ENCODE measurements at regions not wholly inside any gene's neighbourhood (a gene's known extent, or its start where the extent isn't known, plus 50 kb on each side); places are given as distances from the start of the nearest gene placed in this dataset.

- Histone ChIP-seq H3K27me3 (no peaks in the 10 kb centered on the region), H3K4me1 (no peaks in the 10 kb centered on the region), H3K36me3 (no peaks in the 10 kb centered on the region), H3K4me3 (no peak overlapping the region), H3K9me3 (no peaks in the 10 kb centered on the region), H3K27ac (no peak overlapping the region)
- DNase-seq: no peak
- no peak for TF ChIP-seq POLR2A (IDR thresholded peaks at IDR 0.05)
- intact Hi-C loops (cut with DNase I; ENCODE audit: low total_unique reads): no loop called here
- WGBS, 5 donors: 71 to 91% (median 86%) methylated on average over 2 of the region's 2 CpGs
These were observed 256.8 kb upstream of the CXXC4 start for GRCh38 chr4:104751468-104751867.

GRCh38 chr4:104752337-104752736, 257.6 kb upstream of the CXXC4 start:
- intact Hi-C loops (cut with DNase I; ENCODE audit: low total_unique reads): no loop called here
- Histone ChIP-seq H3K4me1 (no peaks in the 10 kb centered on the region), H3K36me3 (no peaks in the 10 kb centered on the region), H3K4me3 (no peak overlapping the region), H3K9me3 (no peaks in the 10 kb centered on the region), H3K27ac (no peak overlapping the region), H3K27me3 (no peaks in the 10 kb centered on the region)
- 26 to 40% (median 39%) methylated on average over 1 of the region's 1 CpG for WGBS, 5 donors
- no peak for DNase-seq
- TF ChIP-seq POLR2A (IDR thresholded peaks at IDR 0.05) (no peak), EP300 (IDR thresholded peaks at IDR 0.05) (no peak), POLR2AphosphoS5 (IDR thresholded peaks at IDR 0.05) (no peak), CTCF (IDR thresholded peaks at IDR 0.05) (no peak)

- H3K27ac ChIP-seq: no peak overlapping the region
- intact Hi-C loops (cut with DNase I; ENCODE audit: low total_unique reads): no loop called here
These were observed 262.1 kb upstream of the CXXC4 start for GRCh38 chr4:104756837-104757236.

GRCh38 chr4:104758574-104758973, 263.9 kb upstream of the CXXC4 start:
- Histone ChIP-seq H3K36me3 (no peaks in the 10 kb centered on the region), H3K4me3 (no peak overlapping the region), H3K4me1 (no peaks in the 10 kb centered on the region), H3K9me3 (no peaks in the 10 kb centered on the region), H3K27me3 (no peaks in the 10 kb centered on the region), H3K27ac (no peak overlapping the region)
- intact Hi-C loops (cut with DNase I; ENCODE audit: low total_unique reads): no loop called here
- no peak for TF ChIP-seq POLR2AphosphoS5 (IDR thresholded peaks at IDR 0.05)
- no peak for DNase-seq
- WGBS, 5 donors: 83 to 93% (median 87%) methylated on average over 2 of the region's 2 CpGs

More at GRCh38 chr4:104756837-104757236, 262.1 kb upstream of the CXXC4 start:
- Histone ChIP-seq H3K27me3 (no peaks in the 10 kb centered on the region), H3K4me1 (no peaks in the 10 kb centered on the region), H3K9me3 (no peaks in the 10 kb centered on the region), H3K4me3 (no peak overlapping the region), H3K36me3 (no peaks in the 10 kb centered on the region)
- DNase-seq: no peak
- WGBS, 5 donors: 63 to 85% (median 72%) methylated on average over 1 of the region's 1 CpG
- no peak for TF ChIP-seq CTCF (IDR thresholded peaks at IDR 0.05)
- no peak for TF ChIP-seq POLR2AphosphoS5 (IDR thresholded peaks at IDR 0.05)
- TF ChIP-seq POLR2A (IDR thresholded peaks at IDR 0.05): no peak
- TF ChIP-seq EP300 (IDR thresholded peaks at IDR 0.05): no peak

GRCh38 chr4:104763554-104764222, 269.0 kb upstream of the CXXC4 start:
- intact Hi-C loops (cut with DNase I; ENCODE audit: low total_unique reads): no loop called here
- no peaks in the 10 kb centered on the region for H3K9me3 ChIP-seq
- no peak overlapping the region for H3K27ac ChIP-seq
- H3K36me3 ChIP-seq: no peaks in the 10 kb centered on the region
- WGBS, 5 donors: 23 to 36% (median 32%) methylated on average over 5 of the region's 5 CpGs
- no peaks in the 10 kb centered on the region for H3K27me3 ChIP-seq
- H3K4me1 ChIP-seq: no peaks in the 10 kb centered on the region
- DNase-seq: no peak
- H3K4me3 ChIP-seq: no peak overlapping the region
- TF ChIP-seq CTCF (IDR thresholded peaks at IDR 0.05): no peak
- no peak for TF ChIP-seq POLR2AphosphoS5 (IDR thresholded peaks at IDR 0.05)
- no peak for TF ChIP-seq EP300 (IDR thresholded peaks at IDR 0.05)
- no peak for TF ChIP-seq POLR2A (IDR thresholded peaks at IDR 0.05)
